ENCODE measurements at regions not wholly inside any gene's neighbourhood (a gene's known extent, or its start where the extent isn't known, plus 50 kb on each side); places are given as distances from the start of the nearest gene placed in this dataset.
"Not testable (repeated sequence)": the region's sequence is repeated elsewhere in the genome, so short reads cannot be mapped to it uniquely, and the experiment has no call there.

DNA sequence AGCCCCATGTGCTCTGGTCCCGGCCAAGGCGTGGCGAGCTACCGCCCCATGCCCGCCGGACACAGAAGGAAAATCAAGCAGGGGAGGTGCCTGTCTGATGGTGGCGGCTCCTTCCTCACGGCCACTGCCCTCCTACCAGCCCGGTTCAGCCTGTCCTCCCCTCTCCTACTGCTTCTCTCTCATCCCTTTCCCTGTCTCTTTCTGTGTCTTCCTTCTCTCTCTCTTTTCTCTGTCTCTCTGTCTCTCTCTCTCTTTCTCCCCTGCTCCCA is 279.1 kb downstream of the ASMT start:
- intact Hi-C loops (cut with DNase I): no loop called here
- no peak for DNase-seq

DNA sequence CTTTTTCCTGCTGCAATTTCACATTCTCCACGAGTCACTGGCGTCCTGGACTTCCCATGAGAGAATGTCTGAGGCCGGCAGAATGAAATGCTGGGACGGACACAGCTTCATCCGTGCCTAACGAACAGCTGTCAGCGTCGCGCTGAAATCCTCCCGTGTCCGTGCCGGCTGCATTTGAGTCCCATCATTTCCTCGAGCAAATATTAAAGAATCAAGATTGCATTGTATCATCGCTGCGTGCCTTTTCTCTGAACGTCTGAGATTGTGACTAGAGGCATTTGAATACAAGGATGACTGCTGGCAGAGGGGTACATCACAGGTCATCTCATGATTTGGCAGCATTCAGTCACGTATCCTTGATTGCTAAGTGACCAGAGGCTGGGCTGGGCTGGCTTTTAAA is 279.9 kb downstream of the ASMT start:
- no peak for DNase-seq
- intact Hi-C loops (cut with DNase I): no loop called here

DNA sequence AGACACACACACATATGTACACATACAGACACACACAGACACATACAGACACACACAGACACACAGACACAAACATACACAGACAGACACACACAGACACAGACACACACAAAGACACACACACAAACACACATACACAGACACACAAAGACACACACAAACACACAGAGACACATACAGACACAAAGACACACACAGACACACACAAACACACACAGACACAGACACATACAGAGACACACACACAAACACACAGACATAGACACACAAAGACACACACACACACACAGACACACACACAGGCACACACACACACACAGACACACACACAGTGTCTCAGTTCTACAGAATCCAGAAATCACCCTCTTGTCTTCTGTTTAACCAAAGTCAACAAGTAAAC is 280.7 kb downstream of the ASMT start:
- no peak for DNase-seq

DNA sequence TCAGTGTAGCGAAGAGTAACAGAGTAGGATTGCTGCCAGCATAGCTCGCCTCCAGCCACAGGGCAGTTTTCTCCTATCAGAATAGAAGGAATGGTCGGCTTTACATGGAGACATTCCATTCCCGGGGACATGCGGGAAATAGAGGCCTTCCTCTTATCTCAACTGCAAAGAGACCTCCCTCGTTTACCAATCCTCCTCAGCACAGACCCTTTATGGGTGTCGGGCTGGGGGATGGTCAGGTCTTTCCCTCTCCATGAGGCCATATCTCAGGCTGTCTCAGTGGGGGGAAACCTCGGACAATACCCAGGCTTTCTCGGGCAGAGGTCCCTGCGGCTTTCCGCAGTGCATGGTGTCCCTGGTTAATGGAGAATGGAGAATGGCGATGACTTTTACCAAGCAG is 285.0 kb downstream of the ASMT start:
- DNase-seq: no peak

More for the DNA sequence above, 280.7 kb downstream of the ASMT start:
- intact Hi-C loops (cut with DNase I): no loop called here

DNA sequence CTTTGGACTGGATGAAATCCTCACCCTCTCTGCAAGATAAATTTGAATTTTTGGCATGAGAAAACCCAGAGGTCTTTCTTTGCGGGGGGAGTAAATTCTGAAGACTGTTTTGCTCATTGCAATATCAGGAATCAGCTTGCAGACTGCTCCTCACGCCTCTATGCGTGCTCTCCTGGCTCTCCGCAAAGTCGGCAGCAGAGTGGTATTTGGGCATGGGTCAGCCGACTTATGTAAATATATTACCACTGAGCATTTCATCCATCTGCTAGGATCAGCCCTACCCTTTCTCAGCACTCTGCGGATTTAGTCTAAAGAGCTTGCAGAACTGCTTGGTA is 288.0 kb downstream of the ASMT start:
- no peak for DNase-seq
- intact Hi-C loops (cut with DNase I): no loop called here

More for the DNA sequence above, 285.0 kb downstream of the ASMT start:
- intact Hi-C loops (cut with DNase I): no loop called here

DNA sequence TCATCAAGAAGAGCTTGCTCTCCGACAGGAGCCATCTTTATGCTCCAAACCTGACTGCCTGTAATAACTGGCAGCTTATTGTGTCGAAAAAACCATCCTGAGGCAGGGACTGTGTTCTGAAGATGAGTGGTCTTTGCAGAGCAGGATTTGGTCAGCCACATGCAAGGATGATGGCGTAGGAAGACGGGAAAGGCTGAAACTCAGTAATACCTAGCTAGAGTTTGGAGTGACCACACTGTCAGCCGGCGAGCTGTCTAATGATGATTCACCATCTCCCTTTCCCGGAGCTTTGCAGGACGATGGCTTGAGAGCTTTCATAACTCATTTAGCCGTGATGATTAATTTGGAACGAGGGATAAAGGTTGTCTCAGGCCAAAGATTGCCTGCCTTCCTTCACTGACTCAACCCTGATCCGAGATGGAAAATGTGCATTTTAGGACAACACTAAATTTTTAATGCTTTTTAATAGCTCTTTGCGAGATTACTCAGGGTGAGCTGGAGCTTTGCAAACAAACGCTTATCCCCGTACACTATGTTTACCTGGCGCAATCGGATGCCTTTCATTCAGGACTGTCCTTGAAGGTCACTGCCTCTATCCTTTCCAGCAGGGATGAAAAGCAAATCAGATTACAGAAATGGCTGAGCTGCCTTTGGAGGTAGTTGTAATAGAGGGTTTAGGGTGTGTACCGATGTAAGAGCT is 288.5 kb downstream of the ASMT start:
- DNase-seq: no peak
- intact Hi-C loops (cut with DNase I): no loop called here

DNA sequence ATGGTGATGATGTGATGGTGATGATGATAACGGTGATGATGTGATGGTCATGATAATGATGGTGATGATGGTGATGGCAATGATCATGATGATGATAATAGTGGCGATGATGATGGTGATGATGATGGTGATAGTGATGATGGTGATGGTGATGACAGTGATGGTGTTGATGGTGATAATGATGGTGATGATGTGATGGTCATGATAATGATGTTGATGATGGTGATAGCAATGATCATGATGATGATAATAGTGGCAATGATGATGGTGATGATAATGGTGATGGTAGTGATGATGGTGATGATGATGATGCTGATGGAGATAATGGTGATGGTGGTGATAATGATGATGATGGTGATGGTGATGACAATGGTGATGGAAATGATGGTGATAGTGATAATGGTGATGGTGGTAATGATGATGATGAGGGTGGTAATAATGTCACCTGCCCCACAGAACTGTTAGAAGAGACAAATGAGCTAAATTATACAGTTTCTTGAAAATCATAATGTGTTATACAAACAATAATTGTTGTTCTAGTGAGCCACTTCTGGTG is 289.9 kb downstream of the ASMT start:
- DNase-seq: no peak
- intact Hi-C loops (cut with DNase I): no loop called here

DNA sequence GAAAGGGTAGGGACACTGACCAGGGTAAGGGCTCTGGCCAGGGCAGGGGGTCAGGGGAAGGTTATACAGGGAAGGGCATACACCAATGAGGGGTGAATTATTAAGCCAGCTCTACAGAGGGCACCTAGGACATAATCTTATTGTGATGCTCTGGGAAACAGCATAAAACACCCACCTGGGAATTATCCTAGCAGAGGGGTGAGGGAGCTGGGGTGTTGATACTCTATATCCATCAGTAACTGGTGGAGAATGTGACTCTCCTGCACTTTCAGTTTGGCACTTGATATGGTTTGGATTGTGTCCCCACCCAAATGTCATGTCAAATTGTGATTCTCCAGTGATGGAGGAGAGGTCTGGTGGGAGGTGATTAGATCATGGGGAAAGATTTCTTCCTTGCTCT is 291.2 kb downstream of the ASMT start:
- intact Hi-C loops (cut with DNase I): no loop called here
- DNase-seq: no peak

DNA sequence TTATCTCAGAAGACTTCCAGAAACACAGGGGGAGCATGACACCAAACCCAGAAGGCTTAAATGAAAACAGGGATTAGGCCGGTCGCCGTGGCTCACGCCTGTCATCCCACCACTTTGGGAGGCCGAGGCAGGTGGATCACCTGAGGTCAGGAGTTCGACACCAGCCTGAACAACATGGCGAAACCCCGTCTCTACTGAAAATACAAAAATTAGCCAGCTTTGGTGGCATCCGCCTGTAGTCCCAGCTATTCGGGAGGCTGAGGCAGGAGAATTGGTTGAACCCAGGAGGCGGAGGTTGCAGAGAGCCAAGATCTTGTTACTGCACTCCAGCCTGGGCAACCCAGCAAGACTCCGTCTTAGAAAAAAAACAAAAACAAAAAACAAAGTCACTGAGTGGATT is 294.1 kb downstream of the ASMT start:
- peak in 1 of 10 donors; percentile 51 for DNase-seq
- intact Hi-C loops (cut with DNase I): not testable (repeated sequence)

DNA sequence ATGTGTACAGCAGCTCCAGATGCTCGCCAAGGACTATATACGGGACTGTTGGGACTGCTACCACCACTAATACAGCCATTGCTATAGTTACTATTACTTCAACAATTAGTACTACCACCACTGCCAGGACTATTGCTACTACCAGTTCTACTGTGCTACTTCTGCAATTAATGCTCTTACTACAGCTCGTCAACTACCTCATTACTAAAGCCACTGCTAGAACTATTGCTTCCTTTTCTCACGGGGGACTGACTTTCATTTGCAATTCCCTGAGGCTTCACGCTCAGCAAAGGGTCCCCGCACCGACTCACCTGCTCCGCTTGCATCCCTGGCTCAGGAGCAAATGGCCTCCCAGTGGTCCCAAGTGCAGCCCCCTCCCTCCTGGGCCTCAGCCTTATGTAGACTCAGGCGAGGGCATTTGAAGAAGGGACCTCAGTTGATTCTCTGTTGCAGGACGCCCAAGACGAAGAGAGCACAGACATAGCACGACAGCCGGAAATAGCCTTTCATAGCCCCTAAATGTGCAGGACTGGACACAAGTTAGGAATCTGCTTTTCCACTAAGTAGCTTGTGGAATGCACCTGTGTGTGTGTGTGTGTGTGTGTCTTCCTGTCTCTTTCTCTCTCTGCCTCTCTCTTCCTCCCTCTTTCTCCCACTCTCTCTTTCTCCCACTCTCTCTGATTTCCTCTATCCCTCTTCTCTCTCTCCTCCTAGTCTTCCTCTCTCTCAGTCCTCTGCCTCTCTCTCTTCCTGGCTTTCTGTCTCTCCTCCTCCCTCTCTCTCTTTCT is 294.8 kb downstream of the ASMT start:
- intact Hi-C loops (cut with DNase I): no loop called here
- DNase-seq: peak in 1 of 10 donors; percentile 65

DNA sequence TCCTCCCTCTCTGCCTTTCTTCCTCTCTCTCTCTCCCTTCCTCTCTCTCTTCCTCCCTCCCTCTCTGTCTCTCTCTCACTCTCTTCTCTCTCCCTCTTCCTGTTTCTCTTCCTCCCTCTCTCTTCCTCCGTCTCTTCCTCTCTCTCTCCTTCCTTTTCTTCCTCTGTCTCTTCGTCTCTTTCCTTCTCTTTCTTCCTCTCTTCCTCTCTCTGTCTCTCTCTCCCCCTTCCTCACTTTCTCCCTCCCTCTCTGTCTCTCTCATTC is 295.3 kb downstream of the ASMT start:
- no peak for DNase-seq
- intact Hi-C loops (cut with DNase I): no loop called here

DNA sequence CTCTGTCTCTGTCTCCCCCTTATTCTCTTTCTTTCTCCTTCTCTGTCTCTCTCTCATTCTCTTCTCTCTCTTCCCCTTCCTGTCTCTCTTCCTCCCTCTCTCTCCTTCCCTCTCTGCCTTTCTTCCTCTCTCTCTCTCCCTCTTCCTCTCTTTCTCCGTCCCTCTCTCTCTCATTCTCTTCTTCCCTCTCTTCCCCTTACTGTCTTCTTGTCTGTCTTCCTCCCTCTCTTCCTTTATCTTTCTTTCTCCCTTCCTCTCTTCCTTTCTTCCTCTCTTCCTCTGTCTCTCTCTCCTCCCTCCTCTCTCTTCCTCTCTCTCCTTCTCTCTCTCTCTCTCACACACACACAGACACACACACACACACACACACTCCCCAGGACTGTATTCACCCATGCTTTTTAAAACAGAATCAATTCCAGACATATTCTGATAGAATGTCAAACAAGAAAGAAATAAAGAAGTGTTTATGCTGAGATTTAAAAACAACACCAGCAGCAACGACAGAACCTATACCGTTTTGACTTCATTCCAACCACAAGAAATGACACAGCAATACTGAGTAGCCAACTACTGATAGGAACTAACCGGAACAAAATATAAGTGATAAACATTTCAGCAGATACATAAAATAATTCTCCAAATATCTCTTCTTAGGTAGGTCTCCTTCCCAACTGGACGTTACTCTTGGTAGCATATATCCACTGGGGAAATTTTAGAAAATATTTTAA is 296.7 kb downstream of the ASMT start:
- DNase-seq: no peak
- intact Hi-C loops (cut with DNase I): no loop called here

DNA sequence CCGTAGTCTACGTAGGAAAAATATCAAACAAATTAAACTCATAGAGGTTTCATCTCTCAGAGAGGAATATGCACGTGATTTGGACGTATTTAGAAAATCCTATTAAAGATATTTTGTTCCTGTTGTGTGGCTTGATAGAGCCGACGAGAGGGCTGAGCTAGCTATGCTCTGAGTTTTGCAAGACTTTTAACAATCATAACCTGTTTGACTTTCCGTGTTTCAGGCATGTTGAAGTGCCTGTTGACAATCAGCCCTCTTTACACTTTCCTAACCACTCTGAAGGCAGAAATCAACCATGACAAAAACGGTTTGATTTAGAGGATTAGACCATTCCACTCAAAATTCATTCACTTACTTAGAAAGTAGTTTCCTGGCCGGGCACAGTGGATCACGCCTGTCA is 297.3 kb downstream of the ASMT start:
- DNase-seq: peak in 1 of 10 donors; percentile 34
- intact Hi-C loops (cut with DNase I): no loop called here

DNA sequence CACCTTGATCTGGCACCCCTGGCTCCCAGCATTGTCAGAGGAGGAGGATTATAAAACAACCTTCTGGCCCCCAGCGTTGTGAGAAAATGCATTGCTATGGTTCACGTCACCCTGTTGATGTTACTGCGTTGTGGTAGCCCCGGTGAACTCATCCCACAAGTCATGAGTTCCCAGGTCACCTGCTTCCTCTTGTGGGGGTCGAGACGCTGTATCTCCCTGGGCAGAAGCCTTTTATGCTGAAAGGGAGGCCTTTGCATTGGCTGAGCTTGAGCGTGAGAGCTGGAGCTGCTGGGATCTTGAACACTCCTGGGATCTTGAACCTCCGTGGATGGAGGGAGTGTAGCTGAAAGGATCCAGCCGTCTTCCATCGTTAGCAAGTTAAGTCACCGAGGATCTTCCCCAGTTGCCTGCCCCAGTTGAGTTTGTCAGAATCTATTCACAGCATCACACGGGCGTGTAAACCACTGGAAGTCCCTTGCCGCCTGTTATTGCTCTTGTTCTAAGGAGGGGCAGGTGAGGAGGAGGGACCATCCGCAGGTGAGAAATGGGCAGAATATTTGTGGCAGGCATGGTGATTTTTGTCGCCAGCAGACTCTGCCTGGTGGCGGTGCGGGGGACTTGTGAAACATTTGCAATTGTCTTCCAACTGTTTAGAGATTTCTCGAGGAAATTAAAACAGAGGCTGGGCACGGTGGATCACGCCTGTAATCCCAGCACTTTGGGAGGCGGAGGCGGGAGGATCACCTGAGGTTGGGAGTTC is 299.9 kb downstream of the ASMT start:
- no peak for DNase-seq
- intact Hi-C loops (cut with DNase I): no loop called here

DNA sequence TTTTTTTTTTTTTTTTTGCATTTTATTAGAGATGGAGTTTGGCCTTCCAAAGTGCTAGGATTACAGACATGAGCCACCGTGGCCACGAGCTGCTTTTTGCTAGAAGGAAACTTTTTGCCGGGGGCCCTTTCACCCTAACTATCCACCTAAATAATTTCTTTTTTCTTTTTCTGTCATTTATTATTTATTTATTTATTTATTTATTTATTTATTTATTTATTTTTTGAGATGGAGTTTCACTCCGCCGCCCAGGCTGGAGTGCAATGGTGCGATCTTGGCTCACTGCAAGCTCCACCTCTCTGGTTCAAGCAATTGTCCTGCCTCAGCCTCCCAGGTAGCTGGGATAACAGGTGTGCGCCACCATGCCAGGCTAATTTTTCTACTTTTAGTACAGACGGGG is 303.9 kb downstream of the ASMT start:
- DNase-seq: no peak
- intact Hi-C loops (cut with DNase I): no loop called here

DNA sequence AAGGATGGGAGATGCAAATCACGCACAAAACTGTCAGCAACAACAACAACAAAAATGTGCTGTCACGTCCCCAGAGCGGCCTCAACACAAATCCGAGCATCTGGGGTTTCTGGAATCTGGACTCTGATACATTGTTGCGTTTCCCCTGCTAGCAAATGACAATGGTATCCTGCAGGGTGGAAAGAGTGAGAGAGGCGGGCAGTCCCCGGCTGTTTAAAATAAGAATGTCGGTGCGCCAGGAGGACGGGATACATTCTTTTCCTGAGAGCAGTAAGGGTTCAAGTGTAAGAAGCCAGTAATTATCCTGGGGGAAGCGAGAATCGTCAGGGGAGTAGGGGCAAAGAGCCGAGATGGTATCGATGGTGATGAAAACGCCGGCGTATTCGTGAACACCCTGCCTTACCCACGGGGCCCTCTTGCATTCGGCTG is 310.2 kb downstream of the ASMT start:
- intact Hi-C loops (cut with DNase I): no loop called here
- no peak for DNase-seq

DNA sequence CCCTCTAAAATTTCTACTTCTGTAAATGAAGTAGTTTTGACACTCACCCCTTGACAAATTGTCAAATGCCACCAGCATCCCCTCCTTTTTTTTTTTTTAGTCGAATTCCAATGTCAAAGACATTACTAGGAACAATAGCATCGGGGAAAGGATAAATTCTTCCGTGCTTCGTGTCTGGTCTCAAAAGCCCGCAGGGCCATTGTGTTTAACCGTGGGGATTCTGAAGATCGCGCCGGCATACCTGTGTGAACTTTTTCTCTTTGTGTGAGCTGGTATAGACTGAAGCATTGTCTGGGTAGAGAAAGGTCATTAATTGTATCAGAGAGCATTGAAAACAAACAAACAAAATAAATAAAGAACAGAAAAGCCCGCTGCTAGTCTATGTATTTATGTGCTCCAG is 313.9 kb downstream of the ASMT start:
- DNase-seq: no peak
- intact Hi-C loops (cut with DNase I): no loop called here

DNA sequence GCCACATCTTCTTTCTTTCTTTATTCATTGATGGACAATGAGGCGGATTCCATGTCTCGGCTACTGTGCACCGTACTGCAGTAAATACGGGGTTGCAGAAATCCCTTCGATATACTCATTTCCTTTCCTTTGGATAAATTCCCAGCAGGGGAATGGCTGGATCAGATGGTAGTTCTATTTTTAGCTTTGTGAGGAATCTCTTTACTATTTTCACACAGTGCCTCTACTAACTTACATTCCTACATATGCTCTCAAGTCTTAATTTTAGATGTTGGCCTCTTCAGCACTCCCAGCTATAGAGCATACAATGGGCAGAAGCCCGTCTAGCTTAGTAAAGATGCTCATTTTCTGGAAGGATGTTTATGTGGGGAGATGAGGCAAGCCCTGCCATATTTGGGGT is 317.4 kb downstream of the ASMT start:
- no peak for DNase-seq
- intact Hi-C loops (cut with DNase I): no loop called here

DNA sequence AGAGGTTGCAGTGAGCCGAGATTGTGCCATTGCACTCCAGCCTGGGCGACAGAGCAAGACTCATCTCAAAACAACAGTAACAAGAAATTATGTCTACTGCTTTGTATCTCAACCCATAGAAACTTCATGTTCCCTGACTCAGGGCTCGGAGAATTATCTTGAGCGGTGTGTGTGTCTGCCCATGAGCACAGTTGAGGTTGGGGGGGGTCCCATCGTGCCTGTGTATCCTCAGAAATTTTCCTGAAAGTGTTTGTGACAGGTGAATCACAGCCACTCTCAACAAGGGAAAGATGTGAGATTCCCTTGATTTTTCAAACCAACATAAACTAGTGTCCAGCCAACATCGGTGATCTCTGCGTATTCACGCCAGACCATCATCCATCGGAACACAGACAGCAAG is 319.1 kb downstream of the ASMT start:
- DNase-seq: no peak
- intact Hi-C loops (cut with DNase I): no loop called here

DNA sequence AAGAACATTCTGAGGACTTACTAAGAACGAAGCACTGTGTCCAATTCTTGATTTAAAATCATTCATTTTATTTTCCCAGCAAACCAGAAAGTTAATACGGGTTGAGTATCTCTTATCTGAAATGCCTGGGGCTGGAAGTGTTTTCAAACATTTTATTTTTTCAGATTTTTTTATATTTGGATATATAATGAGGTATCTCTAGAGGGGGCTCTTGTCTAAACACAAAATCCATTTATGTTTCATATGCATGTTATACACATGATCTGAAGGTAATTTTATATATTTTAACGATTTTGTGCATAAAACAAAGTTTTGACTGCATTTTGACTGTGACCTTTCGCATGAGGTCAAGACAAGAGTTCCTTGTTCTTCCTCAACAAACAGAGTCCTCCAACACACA is 320.9 kb downstream of the ASMT start:
- intact Hi-C loops (cut with DNase I): no loop called here
- no peak for DNase-seq

DNA sequence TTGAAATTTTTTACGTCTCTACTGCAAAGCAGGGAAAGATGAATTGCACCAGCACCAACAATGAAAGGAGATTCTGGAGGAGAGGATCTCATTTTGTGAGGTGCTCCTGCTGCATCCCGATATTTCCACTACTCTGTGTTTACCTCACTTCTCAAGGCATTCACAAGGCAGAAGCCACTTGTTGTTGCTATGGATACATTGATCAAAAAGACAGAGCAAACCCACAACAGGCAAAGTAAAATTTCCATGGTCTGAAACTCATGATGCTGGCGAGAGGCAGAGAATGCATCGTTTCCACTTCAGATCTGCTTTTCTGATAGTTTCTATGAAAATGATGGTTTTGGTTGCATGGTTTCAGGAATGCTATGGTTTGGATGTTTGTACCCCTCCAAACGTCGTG is 323.3 kb downstream of the ASMT start:
- intact Hi-C loops (cut with DNase I): no loop called here
- DNase-seq: no peak
